HepG2 (cell line): ENCODE measurements at regions not wholly inside any gene's neighbourhood (a gene's known extent, or its start where the extent isn't known, plus 50 kb on each side); places are given as distances from the start of the nearest gene placed in this dataset.
A peak's percentile ranks its signal among the peaks of the same experiment; 100 is the strongest.

Source experiments
- CREB1 ChIP-seq, 2 experiments: fragments of 450-650 bp in 1 of 2; IDR thresholded peaks; 2 replicates each; pipeline ENCODE4 v1.6.1; 2016 to 2017; ENCODE audit warnings: control low read depth in 1 of 2, mild to moderate bottlenecking in 1 of 2, missing compliant biosample characterization in 1 of 2, missing genetic modification characterization in 1 of 2
- GLI4 ChIP-seq: sonication (generic); formaldehyde crosslinking; IDR thresholded peaks from 2 replicates; pipeline ENCODE4 v1.5.1; 2020; ENCODE audit warnings: missing genetic modification reagents, mild to moderate bottlenecking, moderate library complexity, borderline replicate concordance
- HHEX ChIP-seq: IDR thresholded peaks from 2 replicates; pipeline ENCODE4 v1.6.1; 2016; ENCODE audit warnings: control low read depth
- MLLT10 ChIP-seq: sonication (generic); formaldehyde crosslinking; IDR thresholded peaks from 2 replicates; pipeline ENCODE4 v1.4.0; 2020; ENCODE audit warnings: missing genetic modification reagents
- MXD1 ChIP-seq: sonication (generic); formaldehyde crosslinking; IDR thresholded peaks from 2 replicates; pipeline ENCODE4 v1.4.0; 2020; ENCODE audit warnings: mild to moderate bottlenecking, missing genetic modification reagents
- MYC ChIP-seq: sonication (generic); formaldehyde crosslinking; IDR thresholded peaks from 2 replicates; pipeline ENCODE4 v1.9.0; 2021; ENCODE audit warnings: missing genetic modification reagents, borderline replicate concordance
- NFE2L2 ChIP-seq: fragments of 150-350 bp; IDR thresholded peaks from 2 replicates; pipeline ENCODE4 v1.6.1; 2014; ENCODE audit warnings: low read length
- PHF21A ChIP-seq: sonication (generic); formaldehyde crosslinking; IDR thresholded peaks from 2 replicates; pipeline ENCODE4 v1.5.0; 2020; ENCODE audit warnings: mild to moderate bottlenecking, missing genetic modification reagents
- SRF ChIP-seq: IDR thresholded peaks from 2 replicates; pipeline ENCODE4 v1.6.1; 2011; ENCODE audit warnings: mild to moderate bottlenecking, low read depth, low read length, moderate library complexity
- THAP7 ChIP-seq: sonication (generic); formaldehyde crosslinking; IDR thresholded peaks from 2 replicates; pipeline ENCODE4 v1.8.1; 2023; ENCODE audit warnings: mild to moderate bottlenecking, missing genetic modification reagents
- ZNF264 ChIP-seq: sonication (generic); formaldehyde crosslinking; IDR thresholded peaks from 2 replicates; pipeline ENCODE4 v1.4.0; 2020; ENCODE audit warnings: missing genetic modification reagents
- ZNF430 ChIP-seq: sonication (generic); formaldehyde crosslinking; IDR thresholded peaks from 2 replicates; pipeline ENCODE4 v1.9.0; 2021; ENCODE audit warnings: mild to moderate bottlenecking, missing genetic modification reagents
- ZNF501 ChIP-seq: sonication (generic); formaldehyde crosslinking; IDR thresholded peaks from 2 replicates; pipeline ENCODE4 v1.5.1; 2020; ENCODE audit warnings: mild to moderate bottlenecking, moderate library complexity, missing genetic modification reagents
- ZNF580 ChIP-seq: IDR thresholded peaks from 2 replicates; pipeline ENCODE4 v1.6.1; 2016; ENCODE audit warnings: low read depth, borderline replicate concordance
- ZNF615 ChIP-seq: sonication (generic); formaldehyde crosslinking; IDR thresholded peaks from 2 replicates; pipeline ENCODE4 v1.5.0; 2020; ENCODE audit warnings: mild to moderate bottlenecking, missing genetic modification reagents, borderline replicate concordance
- ZNF660 ChIP-seq: sonication (generic); formaldehyde crosslinking; IDR thresholded peaks from 2 replicates; pipeline ENCODE4 v1.5.1; 2020; ENCODE audit warnings: mild to moderate bottlenecking, low read depth, missing genetic modification reagents, borderline replicate concordance
- ZNF883 ChIP-seq: sonication (generic); formaldehyde crosslinking; IDR thresholded peaks from 2 replicates; pipeline ENCODE4 v1.5.1; 2020; ENCODE audit warnings: mild to moderate bottlenecking, missing genetic modification reagents; ENCODE audit errors: not compliant biosample characterization
- ZNF891 ChIP-seq: sonication (generic); formaldehyde crosslinking; IDR thresholded peaks from 2 replicates; pipeline ENCODE4 v1.5.0; 2020; ENCODE audit warnings: mild to moderate bottlenecking, missing genetic modification reagents
- TF ChIP-seq, protein P1 (sequence below): IDR thresholded peaks from 2 replicates; pipeline ENCODE4 v1.6.1; 2012; ENCODE audit warnings: low read length, improper control_type of control experiment
- TF ChIP-seq, protein P2 (sequence below): sonication (generic); formaldehyde crosslinking; conservative IDR thresholded peaks from 2 replicates; pipeline ENCODE4 v1.5.0; 2020; ENCODE audit warnings: missing genetic modification reagents
- TF ChIP-seq, protein P3 (sequence below): IDR thresholded peaks from 2 replicates; pipeline ENCODE4 v1.6.1; 2012; ENCODE audit warnings: low read depth, low read length, improper control_type of control experiment

DNA sequence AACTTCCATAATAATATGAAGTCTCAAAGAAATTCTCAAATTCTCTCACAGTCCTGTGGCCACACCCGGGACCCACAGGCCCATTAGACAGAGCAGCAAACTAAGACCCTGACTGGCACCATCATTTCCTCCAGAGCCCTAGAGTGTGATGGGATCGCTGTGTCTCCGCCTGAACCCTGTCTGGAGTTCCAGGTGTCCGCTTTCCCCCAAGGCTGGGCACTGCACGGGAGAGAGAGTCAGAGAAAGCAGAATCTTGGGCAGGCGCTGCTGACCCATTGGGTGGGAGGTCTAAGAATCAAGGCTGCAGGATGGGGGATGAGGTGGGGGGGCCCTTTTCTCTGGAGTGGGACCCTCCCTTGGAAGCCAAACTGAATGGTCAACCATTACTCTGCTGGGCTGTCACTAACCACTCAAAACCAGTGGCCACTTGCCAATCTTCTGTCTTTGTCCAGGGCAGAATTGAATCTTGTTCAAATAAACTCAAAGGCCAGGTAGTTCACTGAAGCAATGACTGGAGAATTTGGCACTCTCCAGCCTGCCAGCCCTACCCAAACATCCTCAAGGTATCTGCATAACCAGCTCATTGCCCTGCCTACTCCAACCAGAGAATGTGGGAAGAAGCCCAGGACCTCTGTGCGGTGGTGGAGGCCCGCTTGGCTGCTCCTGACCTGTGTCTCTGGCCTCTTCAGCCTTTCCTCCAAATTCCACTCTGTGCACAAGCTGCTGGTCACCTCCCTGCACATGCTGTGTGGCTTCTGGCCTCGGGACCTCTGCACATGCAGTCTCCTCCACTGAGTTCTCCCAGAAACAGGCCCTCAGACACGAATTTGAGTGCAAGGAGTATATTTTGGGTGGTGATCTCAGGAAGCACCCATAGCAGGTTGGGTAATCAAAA, 141.1 kb downstream of the CEBPB start (continued):
- TF ChIP-seq, protein P1, sequence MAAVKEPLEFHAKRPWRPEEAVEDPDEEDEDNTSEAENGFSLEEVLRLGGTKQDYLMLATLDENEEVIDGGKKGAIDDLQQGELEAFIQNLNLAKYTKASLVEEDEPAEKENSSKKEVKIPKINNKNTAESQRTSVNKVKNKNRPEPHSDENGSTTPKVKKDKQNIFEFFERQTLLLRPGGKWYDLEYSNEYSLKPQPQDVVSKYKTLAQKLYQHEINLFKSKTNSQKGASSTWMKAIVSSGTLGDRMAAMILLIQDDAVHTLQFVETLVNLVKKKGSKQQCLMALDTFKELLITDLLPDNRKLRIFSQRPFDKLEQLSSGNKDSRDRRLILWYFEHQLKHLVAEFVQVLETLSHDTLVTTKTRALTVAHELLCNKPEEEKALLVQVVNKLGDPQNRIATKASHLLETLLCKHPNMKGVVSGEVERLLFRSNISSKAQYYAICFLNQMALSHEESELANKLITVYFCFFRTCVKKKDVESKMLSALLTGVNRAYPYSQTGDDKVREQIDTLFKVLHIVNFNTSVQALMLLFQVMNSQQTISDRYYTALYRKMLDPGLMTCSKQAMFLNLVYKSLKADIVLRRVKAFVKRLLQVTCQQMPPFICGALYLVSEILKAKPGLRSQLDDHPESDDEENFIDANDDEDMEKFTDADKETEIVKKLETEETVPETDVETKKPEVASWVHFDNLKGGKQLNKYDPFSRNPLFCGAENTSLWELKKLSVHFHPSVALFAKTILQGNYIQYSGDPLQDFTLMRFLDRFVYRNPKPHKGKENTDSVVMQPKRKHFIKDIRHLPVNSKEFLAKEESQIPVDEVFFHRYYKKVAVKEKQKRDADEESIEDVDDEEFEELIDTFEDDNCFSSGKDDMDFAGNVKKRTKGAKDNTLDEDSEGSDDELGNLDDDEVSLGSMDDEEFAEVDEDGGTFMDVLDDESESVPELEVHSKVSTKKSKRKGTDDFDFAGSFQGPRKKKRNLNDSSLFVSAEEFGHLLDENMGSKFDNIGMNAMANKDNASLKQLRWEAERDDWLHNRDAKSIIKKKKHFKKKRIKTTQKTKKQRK: no peak
- no peak for TF ChIP-seq THAP7 (CRISPR knock-in tag)
- no peak for TF ChIP-seq HHEX
- no peak for TF ChIP-seq ZNF615 (CRISPR knock-in tag)
- TF ChIP-seq MXD1 (CRISPR knock-in tag): no peak
- TF ChIP-seq PHF21A (CRISPR knock-in tag): peak; percentile 66
- no peak for TF ChIP-seq ZNF891
- TF ChIP-seq, protein P2, sequence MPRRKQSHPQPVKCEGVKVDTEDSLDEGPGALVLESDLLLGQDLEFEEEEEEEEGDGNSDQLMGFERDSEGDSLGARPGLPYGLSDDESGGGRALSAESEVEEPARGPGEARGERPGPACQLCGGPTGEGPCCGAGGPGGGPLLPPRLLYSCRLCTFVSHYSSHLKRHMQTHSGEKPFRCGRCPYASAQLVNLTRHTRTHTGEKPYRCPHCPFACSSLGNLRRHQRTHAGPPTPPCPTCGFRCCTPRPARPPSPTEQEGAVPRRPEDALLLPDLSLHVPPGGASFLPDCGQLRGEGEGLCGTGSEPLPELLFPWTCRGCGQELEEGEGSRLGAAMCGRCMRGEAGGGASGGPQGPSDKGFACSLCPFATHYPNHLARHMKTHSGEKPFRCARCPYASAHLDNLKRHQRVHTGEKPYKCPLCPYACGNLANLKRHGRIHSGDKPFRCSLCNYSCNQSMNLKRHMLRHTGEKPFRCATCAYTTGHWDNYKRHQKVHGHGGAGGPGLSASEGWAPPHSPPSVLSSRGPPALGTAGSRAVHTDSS (CRISPR knock-in tag): no peak
- TF ChIP-seq MYC (CRISPR knock-in tag): no peak
- no peak for TF ChIP-seq ZNF883 (CRISPR knock-in tag)
- TF ChIP-seq CREB1 (IDR thresholded peaks at IDR 0.05): no peak
- TF ChIP-seq CREB1 (CRISPR knock-in tag; IDR thresholded peaks at IDR 0.05): no peak
- no peak for TF ChIP-seq NFE2L2
- no peak for TF ChIP-seq SRF
- no peak for TF ChIP-seq GLI4 (CRISPR knock-in tag)
- TF ChIP-seq ZNF430: no peak
- no peak for TF ChIP-seq MLLT10 (CRISPR knock-in tag)
- TF ChIP-seq, protein P3, sequence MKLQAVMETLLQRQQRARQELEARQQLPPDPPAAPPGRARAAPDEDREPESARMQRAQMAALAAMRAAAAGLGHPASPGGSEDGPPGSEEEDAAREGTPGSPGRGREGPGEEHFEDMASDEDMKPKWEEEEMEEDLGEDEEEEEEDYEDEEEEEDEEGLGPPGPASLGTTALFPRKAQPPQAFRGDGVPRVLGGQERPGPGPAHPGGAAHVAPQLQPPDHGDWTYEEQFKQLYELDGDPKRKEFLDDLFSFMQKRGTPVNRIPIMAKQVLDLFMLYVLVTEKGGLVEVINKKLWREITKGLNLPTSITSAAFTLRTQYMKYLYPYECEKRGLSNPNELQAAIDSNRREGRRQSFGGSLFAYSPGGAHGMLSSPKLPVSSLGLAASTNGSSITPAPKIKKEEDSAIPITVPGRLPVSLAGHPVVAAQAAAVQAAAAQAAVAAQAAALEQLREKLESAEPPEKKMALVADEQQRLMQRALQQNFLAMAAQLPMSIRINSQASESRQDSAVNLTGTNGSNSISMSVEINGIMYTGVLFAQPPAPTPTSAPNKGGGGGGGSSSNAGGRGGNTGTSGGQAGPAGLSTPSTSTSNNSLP: no peak
- no peak for TF ChIP-seq ZNF264 (CRISPR knock-in tag)
- TF ChIP-seq ZNF501: peak; percentile 32; the same call in 1 of the 2 replicates
- peak; percentile 33; the same call in 1 of the 2 replicates for TF ChIP-seq ZNF580 (CRISPR knock-in tag)
- TF ChIP-seq ZNF660 (CRISPR knock-in tag): no peak
